B cell (primary cell): ENCODE measurements at regions not wholly inside any gene's neighbourhood (a gene's known extent, or its start where the extent isn't known, plus 50 kb on each side); places are given as distances from the start of the nearest gene placed in this dataset.

Experiments used
- ATAC-seq: fragments of 200-7000 bp; cut with Tn5 transposase; one replicate; pipeline ENCODE4 v1.10.0; 2021; ENCODE audit warnings: low read depth, mild to moderate bottlenecking, moderate number of reproducible peaks, moderate library complexity
- CTCF ChIA-PET: fragments of 350-600 bp; sonication (Branson Sonifier 250); formaldehyde crosslinking; loops from one replicate; lab custom pipeline; 2021; ENCODE audit warnings: antibody characterized with exemption, inconsistent platforms; lab: Charles Lee
- POLR2A ChIA-PET: fragments of 350-600 bp; sonication (Branson Sonifier 250); formaldehyde crosslinking; loops from one replicate; lab custom pipeline; 2021; ENCODE audit warnings: antibody characterized with exemption; lab: Charles Lee
- DNase-seq: peaks from one replicate; pipeline ENCODE4 v3.0.0; 2013
- H2AFZ ChIP-seq: 2 replicates; pipeline ENCODE4 v1.6.1; 2012; ENCODE audit warnings: mild to moderate bottlenecking, low read depth, low read length; ENCODE audit not compliant: insufficient read depth, poor library complexity, severe bottlenecking
- H3K27ac ChIP-seq, 2 donors: 1 replicate in 1 of 2; 2 replicates in 1 of 2; pipeline ENCODE4 v1.5.1; 2012 to 2013; ENCODE audit warnings: low read length in 2 of 2, mild to moderate bottlenecking in 2 of 2, moderate library complexity in 1 of 2
- H3K27me3 ChIP-seq, 4 experiments: fragments of 200-600 bp in 1 of 4; sonication (generic) in 1 of 4; replicated peaks in 1 of 4; 1 replicate in 2 of 4; 2 replicates in 2 of 4; pipeline versions ENCODE4 v1.6.1 to v1.7.0; 2013 to 2016; ENCODE audit warnings: low read length in 3 of 4, mild to moderate bottlenecking in 2 of 4, mixed read lengths in 1 of 4, moderate library complexity in 1 of 4; ENCODE audit not compliant: insufficient read depth in 4 of 4, control insufficient read depth in 3 of 4; ENCODE audit errors: control extremely low read depth in 1 of 4
- H3K36me3 ChIP-seq, 2 experiments: replicated peaks in 1 of 2; 1 replicate in 1 of 2; 2 replicates in 1 of 2; pipeline versions ENCODE4 v1.6.1 to v1.7.1; 2013; ENCODE audit warnings: low read length in 1 of 2; ENCODE audit not compliant: insufficient read depth in 2 of 2, control insufficient read depth in 1 of 2; ENCODE audit errors: control extremely low read depth in 1 of 2, extremely low read depth in 1 of 2
- H3K4me1 ChIP-seq, 2 donors: fragments of 200-600 bp in 1 of 2; sonication (generic) in 1 of 2; 1 replicate in 1 of 2; 2 replicates in 1 of 2; pipeline versions ENCODE4 v1.5.1 to v1.6.1; 2013 to 2017; ENCODE audit warnings: low read length in 2 of 2; ENCODE audit not compliant: control insufficient read depth in 2 of 2, insufficient read depth in 2 of 2
- H3K4me2 ChIP-seq: replicated peaks from 2 replicates; pipeline ENCODE3; 2012; ENCODE audit warnings: mild to moderate bottlenecking, low read depth, low read length; ENCODE audit not compliant: poor library complexity, severe bottlenecking
- H3K4me3 ChIP-seq, 5 experiments: fragments of 200-600 bp in 1 of 5; sonication (generic) in 1 of 5; 1 replicate in 3 of 5; 2 replicates in 2 of 5; pipeline versions ENCODE4 v1.5.1 to v1.7.0; 2011 to 2016; ENCODE audit warnings: low read length in 4 of 5, mild to moderate bottlenecking in 4 of 5, low read depth in 2 of 5, control low read depth in 1 of 5, moderate library complexity in 1 of 5; ENCODE audit not compliant: insufficient read depth in 1 of 5; ENCODE audit errors: control extremely low read depth in 1 of 5, extremely low read depth in 1 of 5
- H3K79me2 ChIP-seq: fragments of 200-600 bp; sonication (generic); one replicate; pipeline ENCODE4 v1.6.0; 2016; ENCODE audit warnings: low read length; ENCODE audit not compliant: control insufficient read depth, insufficient read depth
- H3K9ac ChIP-seq: fragments of 200-600 bp; sonication (generic); 2 replicates; pipeline ENCODE4 v1.6.1; 2017; ENCODE audit warnings: mild to moderate bottlenecking, low read length, moderate library complexity
- H3K9me3 ChIP-seq, 3 donors: one replicate each; pipeline versions ENCODE4 v1.6.1 to v1.7.1; 2013; ENCODE audit warnings: low read length in 2 of 3; ENCODE audit not compliant: control insufficient read depth in 2 of 3, insufficient read depth in 1 of 3; ENCODE audit errors: control extremely low read depth in 1 of 3
- H4K20me1 ChIP-seq: 2 replicates; pipeline ENCODE4 v1.6.0; 2012; ENCODE audit warnings: mild to moderate bottlenecking, low read length; ENCODE audit not compliant: insufficient read depth, control insufficient read depth, poor library complexity, severe bottlenecking
- H3K27ac Mint-ChIP-seq: one replicate; pipeline ENCODE4 v1.8.0; 2021; ENCODE audit warnings: mixed read lengths
- H3K27me3 Mint-ChIP-seq: one replicate; pipeline ENCODE4 v1.8.0; 2021; ENCODE audit warnings: mixed read lengths
- H3K4me1 Mint-ChIP-seq: one replicate; pipeline ENCODE4 v1.8.0; 2021; ENCODE audit warnings: mixed read lengths
- H3K4me3 Mint-ChIP-seq: one replicate; pipeline ENCODE4 v1.8.0; 2021; ENCODE audit warnings: mixed read lengths
- H3K9me3 Mint-ChIP-seq: one replicate; pipeline ENCODE4 v1.8.0; 2022; ENCODE audit warnings: mixed read lengths; ENCODE audit not compliant: insufficient read depth
- CTCF ChIP-seq: fragments of 200-600 bp; IDR thresholded peaks from one replicate; pipeline ENCODE4 v1.8.0; 2022; ENCODE audit warnings: antibody characterized with exemption, mild to moderate bottlenecking
- EZH2 ChIP-seq: IDR thresholded peaks from 2 replicates; pipeline ENCODE4 v1.6.1; 2012; ENCODE audit warnings: borderline replicate concordance, low read depth, mild to moderate bottlenecking, moderate library complexity, low read length; ENCODE audit not compliant: insufficient read depth, poor library complexity, severe bottlenecking
- WGBS: methylation state at CpG from one replicate; pipeline ENCODE4 v1.1.5; 2013; ENCODE audit warnings: missing lambda C conversion rate; ENCODE audit not compliant: insufficient coverage; 5-methylcytosine and 5-hydroxymethylcytosine counted together
- intact Hi-C: fragments of 100-400 bp; cut with micrococcal nuclease; formaldehyde crosslinking; loops from one replicate; pipeline ENCODE4 v1.10.0; 2022

DNA sequence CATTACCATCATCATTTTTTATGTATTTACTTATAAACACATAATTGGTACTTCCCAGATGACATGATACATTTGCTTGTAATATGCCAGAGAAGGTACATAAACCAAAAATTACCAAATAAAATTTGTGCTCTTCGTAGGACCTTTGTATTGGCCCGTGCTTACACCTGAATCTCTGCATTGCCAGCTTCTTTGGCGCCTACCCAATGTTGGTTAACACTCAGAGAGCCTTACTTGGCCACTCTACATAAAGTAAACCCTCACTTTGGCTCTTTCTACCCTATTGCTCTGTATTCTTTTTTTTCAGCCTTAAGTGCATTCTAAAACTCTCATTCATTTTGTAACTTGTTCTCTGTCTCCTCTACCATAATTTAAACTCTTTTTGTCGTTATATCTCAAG, 148.1 kb upstream of the ZNF608 start:
- Histone ChIP-seq H3K9me3 (peaks cover 0 to 10% (median 0%) of the 10 kb centered on the region in 3 donors), H4K20me1 (no peaks in the 10 kb centered on the region), H2AFZ (no peak overlapping the region), H3K79me2 (no peaks in the 10 kb centered on the region), H3K27ac (no peak overlapping the region), H3K9ac (no peak overlapping the region), H3K4me2 (no peak overlapping the region), H3K27me3 (no peaks in the 10 kb centered on the region), H3K36me3 (no peaks in the 10 kb centered on the region), H3K4me1 (no peaks in the 10 kb centered on the region), H3K4me3 (no peak overlapping the region)
- TF ChIP-seq CTCF = no peak
- no peak for TF ChIP-seq EZH2
- ChIA-PET CTCF (interaction anchor here (0.6 kb wide), 1 partner anchor 198 kb away, joined by 3 read pairs; no protein-coding TSS in a partner anchor), POLR2A (no interaction called here)
- H3K27ac Mint-ChIP-seq = no peak overlapping the region
- ATAC-seq = no peak
- intact Hi-C loops = no loop called here
- no peak overlapping the region for H3K4me3 Mint-ChIP-seq
- no peak for DNase-seq
- no peaks in the 10 kb centered on the region for H3K4me1 Mint-ChIP-seq
- no peaks in the 10 kb centered on the region for H3K9me3 Mint-ChIP-seq
- 93% methylated on average over 3 of the region's 4 CpGs for WGBS
- H3K27me3 Mint-ChIP-seq = no peaks in the 10 kb centered on the region

GRCh38 chr5:124895236-124895635, 148.8 kb upstream of the ZNF608 start:
- Mint-ChIP-seq H3K4me1 (no peaks in the 10 kb centered on the region), H3K9me3 (no peaks in the 10 kb centered on the region), H3K27me3 (no peaks in the 10 kb centered on the region), H3K27ac (no peak overlapping the region), H3K4me3 (no peak overlapping the region)
- Histone ChIP-seq H3K36me3 (no peaks in the 10 kb centered on the region), H4K20me1 (no peaks in the 10 kb centered on the region), H3K4me2 (no peak overlapping the region), H3K27ac (no peak overlapping the region), H3K9ac (no peak overlapping the region), H3K4me1 (no peaks in the 10 kb centered on the region), H3K4me3 (no peak overlapping the region), H3K79me2 (no peaks in the 10 kb centered on the region), H3K9me3 (peaks cover 0 to 10% (median 0%) of the 10 kb centered on the region in 3 donors), H2AFZ (no peak overlapping the region), H3K27me3 (no peaks in the 10 kb centered on the region)
- TF ChIP-seq EZH2 (no peak), CTCF (no peak)
- WGBS = 100% methylated on average over 1 of the region's 2 CpGs
- intact Hi-C loops = no loop called here
- ChIA-PET CTCF (no interaction called here), POLR2A (no interaction called here)
- DNase-seq (no peak), ATAC-seq (no peak)
